RWPE1 (cell line): ENCODE measurements at regions not wholly inside any gene's neighbourhood (a gene's known extent, or its start where the extent isn't known, plus 50 kb on each side); places are given as distances from the start of the nearest gene placed in this dataset.
A peak's percentile ranks its signal among the peaks of the same experiment; 100 is the strongest.

Source experiments
- CTCF ChIA-PET: fragments of 350-600 bp; sonication (Branson Sonifier 250); formaldehyde crosslinking; extraction: SDS; loops from one replicate; lab custom pipeline; 2021; lab: Yijun Ruan, JAX
- POLR2A ChIA-PET: fragments of 400-600 bp; formaldehyde crosslinking; extraction: SDS; loops from one replicate; lab custom pipeline; 2020; ENCODE audit warnings: antibody characterized with exemption; ENCODE audit not compliant: low non-redundant PET; lab: Yijun Ruan, JAX
- DNase-seq: peaks from one replicate; pipeline ENCODE4 v3.0.0; 2012; ENCODE audit warnings: low spot score
- H3K27ac ChIP-seq: fragments of 450-650 bp; 2 replicates; pipeline ENCODE4 v1.5.1; 2017
- TF ChIP-seq, protein P1 (sequence below): fragments of 450-650 bp; conservative IDR thresholded peaks from 2 replicates; pipeline ENCODE4 v1.5.1; 2017; ENCODE audit warnings: low read depth, mild to moderate bottlenecking

DNA sequence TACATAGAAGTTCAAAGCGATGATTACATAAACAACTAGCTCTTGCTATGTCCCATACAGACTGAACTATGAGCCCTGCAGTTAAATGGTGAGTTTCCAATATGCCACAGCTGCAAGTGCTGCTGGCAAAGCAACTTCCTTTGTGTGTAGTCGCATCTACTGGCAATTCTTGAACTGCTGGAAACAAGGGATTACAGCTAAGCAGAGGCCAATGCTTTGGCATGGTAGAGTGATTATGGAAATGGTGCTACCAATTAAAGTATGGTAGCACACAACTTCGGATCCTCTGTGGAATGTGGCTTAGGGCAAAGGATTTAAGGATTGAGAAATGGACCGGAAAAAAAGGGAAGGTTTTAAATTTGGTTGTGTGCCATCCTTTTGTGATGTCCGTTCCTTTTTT lies 856.6 kb downstream of the MAT2B start:
- DNase-seq, result no peak

DNA sequence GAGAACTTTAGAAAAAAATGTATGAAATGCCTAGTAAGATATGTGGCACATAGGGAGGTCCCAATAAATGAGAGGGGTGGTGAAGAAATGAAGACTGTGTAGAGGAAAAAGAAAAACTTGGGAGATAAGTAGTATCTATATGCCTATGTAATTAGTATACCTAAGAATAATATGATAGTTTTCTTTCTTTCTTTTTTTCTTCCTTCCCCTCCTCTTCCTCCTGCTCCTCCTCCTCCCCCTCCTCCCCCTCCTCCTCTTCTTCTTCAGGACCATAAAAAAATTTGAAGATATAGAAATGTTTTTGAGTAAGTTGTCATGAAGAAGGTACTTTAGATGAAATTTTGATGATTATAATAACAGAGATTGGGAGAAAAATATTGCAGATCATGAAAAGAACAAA lies 857.4 kb downstream of the MAT2B start:
- ChIA-PET CTCF (no interaction called here), POLR2A (no interaction called here)
- no peak for DNase-seq
- H3K27ac ChIP-seq, result no peak overlapping the region
- TF ChIP-seq, protein P1, sequence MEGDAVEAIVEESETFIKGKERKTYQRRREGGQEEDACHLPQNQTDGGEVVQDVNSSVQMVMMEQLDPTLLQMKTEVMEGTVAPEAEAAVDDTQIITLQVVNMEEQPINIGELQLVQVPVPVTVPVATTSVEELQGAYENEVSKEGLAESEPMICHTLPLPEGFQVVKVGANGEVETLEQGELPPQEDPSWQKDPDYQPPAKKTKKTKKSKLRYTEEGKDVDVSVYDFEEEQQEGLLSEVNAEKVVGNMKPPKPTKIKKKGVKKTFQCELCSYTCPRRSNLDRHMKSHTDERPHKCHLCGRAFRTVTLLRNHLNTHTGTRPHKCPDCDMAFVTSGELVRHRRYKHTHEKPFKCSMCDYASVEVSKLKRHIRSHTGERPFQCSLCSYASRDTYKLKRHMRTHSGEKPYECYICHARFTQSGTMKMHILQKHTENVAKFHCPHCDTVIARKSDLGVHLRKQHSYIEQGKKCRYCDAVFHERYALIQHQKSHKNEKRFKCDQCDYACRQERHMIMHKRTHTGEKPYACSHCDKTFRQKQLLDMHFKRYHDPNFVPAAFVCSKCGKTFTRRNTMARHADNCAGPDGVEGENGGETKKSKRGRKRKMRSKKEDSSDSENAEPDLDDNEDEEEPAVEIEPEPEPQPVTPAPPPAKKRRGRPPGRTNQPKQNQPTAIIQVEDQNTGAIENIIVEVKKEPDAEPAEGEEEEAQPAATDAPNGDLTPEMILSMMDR, result no peak

More for the DNA sequence above, 856.6 kb downstream of the MAT2B start:
- CTCF ChIA-PET, result interaction anchor here (0.6 kb wide), 1 partner anchor 177 kb away, joined by 4 read pairs; no protein-coding TSS in a partner anchor
- no peak overlapping the region for H3K27ac ChIP-seq
- TF ChIP-seq, protein P1, result no peak
- POLR2A ChIA-PET, result no interaction called here

DNA sequence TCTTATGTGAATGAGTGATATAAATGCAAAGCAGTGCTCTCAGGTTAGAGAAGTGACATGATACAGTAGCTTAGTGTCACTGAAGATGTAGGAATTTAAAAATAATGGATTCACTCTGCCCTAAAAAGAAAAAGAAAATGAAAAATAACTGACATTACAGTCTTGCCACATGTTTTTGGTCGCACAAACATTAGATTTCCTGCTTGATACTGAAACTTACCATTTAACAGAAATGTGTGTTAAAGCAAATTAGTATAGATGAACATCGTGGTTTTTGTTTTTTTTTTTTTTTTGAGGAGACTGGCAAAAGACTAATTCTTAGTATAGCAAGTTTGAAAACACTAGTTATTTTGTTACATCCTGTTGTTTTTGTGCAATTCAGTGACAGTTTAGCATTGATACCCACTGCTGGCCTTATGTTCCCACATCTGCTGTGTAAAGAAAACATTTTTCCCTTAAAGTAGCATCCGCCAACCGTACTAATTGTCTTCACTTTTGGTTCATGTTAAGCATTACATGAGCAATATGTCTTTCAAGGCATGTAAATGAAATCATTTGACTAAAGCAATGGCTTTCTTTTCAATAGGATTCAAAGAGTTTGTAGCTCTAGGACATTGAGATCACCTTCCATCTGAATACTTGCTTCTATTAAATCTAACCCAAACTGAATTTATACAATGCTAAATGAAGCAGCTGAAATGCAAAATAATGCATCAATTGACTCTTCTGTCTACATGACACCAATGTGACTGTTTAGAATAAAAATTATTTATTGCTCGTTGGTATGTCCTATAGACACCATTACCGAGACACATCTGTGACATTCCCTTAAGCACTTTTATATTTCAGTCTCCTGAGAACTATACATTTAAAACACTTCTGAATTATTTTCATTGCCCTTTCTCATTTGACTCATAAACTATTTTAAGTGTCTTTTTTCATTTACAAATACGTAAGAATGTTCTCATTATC lies 859.1 kb downstream of the MAT2B start:
- ChIA-PET CTCF (no interaction called here), POLR2A (no interaction called here)
- H3K27ac ChIP-seq, result no peak overlapping the region
- TF ChIP-seq, protein P1, result no peak
- DNase-seq, result no peak

DNA sequence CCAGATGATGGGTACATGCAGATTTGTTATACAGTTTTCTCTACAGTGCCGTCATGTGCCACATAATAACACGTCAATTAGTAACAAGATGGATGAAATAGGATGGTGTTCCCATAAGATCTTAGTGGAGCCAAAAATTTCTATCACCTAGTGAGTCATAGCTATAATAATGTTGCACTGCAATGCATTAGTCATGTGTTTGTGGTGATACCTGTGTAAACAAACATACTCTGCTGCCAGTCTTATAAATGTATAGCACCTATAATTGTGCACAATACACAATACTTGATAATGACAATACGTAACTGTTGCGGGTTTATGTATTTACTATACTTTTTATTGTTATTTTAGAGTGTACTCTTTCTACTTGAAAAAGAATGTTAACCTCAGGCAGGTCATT lies 865.4 kb downstream of the MAT2B start:
- TF ChIP-seq, protein P1, result no peak
- DNase-seq, result peak; percentile 45
- ChIA-PET CTCF (no interaction called here), POLR2A (no interaction called here)
- H3K27ac ChIP-seq, result no peak overlapping the region

DNA sequence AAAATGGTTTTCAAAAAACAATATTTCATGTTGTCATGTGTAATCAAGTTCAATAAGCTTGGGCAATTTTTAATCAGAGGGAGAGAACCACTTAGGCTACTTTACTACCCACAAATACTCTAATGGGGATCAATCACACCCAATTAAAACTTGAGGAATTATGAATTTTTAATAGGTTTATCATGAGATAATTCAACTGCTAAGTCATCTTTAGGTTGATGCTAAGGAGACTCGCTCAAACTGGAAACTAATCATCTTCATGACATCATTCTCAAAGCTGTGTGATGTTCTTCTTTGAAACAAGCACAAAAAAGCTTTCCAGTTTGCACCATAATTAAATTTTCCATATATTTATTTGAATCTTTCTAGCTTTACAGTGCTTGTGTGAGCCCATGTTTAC lies 867.5 kb downstream of the MAT2B start:
- ChIA-PET CTCF (interaction anchor here (0.6 kb wide), 1 partner anchor 94 kb away, joined by 5 read pairs; no protein-coding TSS in a partner anchor), POLR2A (no interaction called here)
- TF ChIP-seq, protein P1, result no peak
- no peak overlapping the region for H3K27ac ChIP-seq
- no peak for DNase-seq

DNA sequence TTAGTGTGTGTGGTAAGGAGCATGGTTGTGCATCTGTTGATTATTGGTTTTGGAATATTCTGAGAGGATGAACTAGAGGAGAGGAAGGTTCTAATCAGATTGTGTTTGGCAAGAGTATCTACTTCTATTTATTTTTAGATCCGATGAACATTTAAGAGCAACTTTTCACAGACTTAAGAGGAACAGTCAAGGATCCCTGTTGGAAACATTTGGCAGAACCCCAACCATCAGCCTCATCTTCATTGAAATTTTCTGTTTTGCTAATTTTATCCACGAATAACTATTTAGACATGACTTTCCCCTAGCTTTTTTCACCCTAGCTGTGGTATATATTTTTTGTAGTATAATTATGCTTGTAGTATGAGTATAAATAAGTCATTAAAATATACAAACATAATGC lies 868.5 kb downstream of the MAT2B start:
- POLR2A ChIA-PET, result no interaction called here
- TF ChIP-seq, protein P1, result no peak

More for the DNA sequence above, 868.5 kb downstream of the MAT2B start:
- CTCF ChIA-PET, result interaction anchor here (0.9 kb wide), 1 partner anchor 131 kb away, joined by 3 read pairs; no protein-coding TSS in a partner anchor
- DNase-seq, result no peak
- H3K27ac ChIP-seq, result no peak overlapping the region
